ENCODE measurements at regions not wholly inside any gene's neighbourhood (a gene's known extent, or its start where the extent isn't known, plus 50 kb on each side); places are given as distances from the start of the nearest gene placed in this dataset.

GRCh38 chr2:34121076-34121475 is 522.0 kb upstream of the FAM98A start:
- no peak for TF ChIP-seq CTCF (IDR thresholded peaks at IDR 0.05)
- DNase-seq (ENCODE audit: low spot score): no peak
- no peak for ATAC-seq (ENCODE audit: low FRiP score)

GRCh38 chr2:34115076-34115475 is 516.0 kb upstream of the FAM98A start:
- no peak for DNase-seq (ENCODE audit: low spot score)
- ATAC-seq (ENCODE audit: low FRiP score): no peak
- TF ChIP-seq CTCF (IDR thresholded peaks at IDR 0.05): no peak

- no peak for TF ChIP-seq CTCF (IDR thresholded peaks at IDR 0.05)
- ATAC-seq (ENCODE audit: low FRiP score): no peak
- DNase-seq (ENCODE audit: low spot score): no peak
These were observed 513.1 kb upstream of the FAM98A start for GRCh38 chr2:34112161-34112560.

- DNase-seq (ENCODE audit: low spot score): no peak
- TF ChIP-seq CTCF (IDR thresholded peaks at IDR 0.05): no peak
- ATAC-seq (ENCODE audit: low FRiP score): no peak
These were observed 511.3 kb upstream of the FAM98A start for GRCh38 chr2:34110392-34110791.

- TF ChIP-seq CTCF (IDR thresholded peaks at IDR 0.05): no peak
- ATAC-seq (ENCODE audit: low FRiP score) (no peak), DNase-seq (ENCODE audit: low spot score) (no peak)
These were observed 508.7 kb upstream of the FAM98A start for GRCh38 chr2:34107811-34108210.

- TF ChIP-seq CTCF (IDR thresholded peaks at IDR 0.05): no peak
- ATAC-seq (ENCODE audit: low FRiP score): no peak
- DNase-seq (ENCODE audit: low spot score): no peak
These were observed 506.1 kb upstream of the FAM98A start for GRCh38 chr2:34105006-34105767.

GRCh38 chr2:34104601-34105000 is 505.5 kb upstream of the FAM98A start:
- TF ChIP-seq CTCF (IDR thresholded peaks at IDR 0.05): no peak
- ATAC-seq (ENCODE audit: low FRiP score): no peak

More at GRCh38 chr2:34104601-34105000, 505.5 kb upstream of the FAM98A start:
- no peak for DNase-seq (ENCODE audit: low spot score)

Data from omental fat pad (tissue), 3 donors.